Activated T-cell treated with anti-CD3 and anti-CD28 coated beads, Interleukin-2, amount 50 U/mL, for 72 hours (primary cell): ENCODE measurements at regions not wholly inside any gene's neighbourhood (a gene's known extent, or its start where the extent isn't known, plus 50 kb on each side); places are given as distances from the start of the nearest gene placed in this dataset.
"Not testable (repeated sequence)": the region's sequence is repeated elsewhere in the genome, so short reads cannot be mapped to it uniquely, and the experiment has no call there.

Experiments
- ATAC-seq, 2 donors: fragments of 150-1000 bp; cut with Tn5 transposase; replicated peaks in 1 of 2; 2 replicates each; pipeline ENCODE4 v1.10.0; 2021; ENCODE audit warnings: moderate library complexity in 2 of 2, mild to moderate bottlenecking in 1 of 2
- DNase-seq, 2 donors: peaks; one replicate each; pipeline ENCODE4 v3.0.0; 2021 to 2022; ENCODE audit warnings: mixed read lengths in 1 of 2
- H3K27ac Mint-ChIP-seq: one replicate; pipeline ENCODE4 v1.8.0; 2022; ENCODE audit warnings: mild to moderate bottlenecking, moderate library complexity, mixed read lengths
- H3K27me3 Mint-ChIP-seq: one replicate; pipeline ENCODE4 v1.8.0; 2022; ENCODE audit warnings: low read depth, mixed read lengths
- H3K36me3 Mint-ChIP-seq, 2 donors: one replicate each; pipeline ENCODE4 v1.8.0; 2022; ENCODE audit warnings: mixed read lengths in 2 of 2, mild to moderate bottlenecking in 1 of 2; ENCODE audit not compliant: insufficient read depth in 2 of 2
- H3K4me1 Mint-ChIP-seq: one replicate; pipeline ENCODE4 v1.8.0; 2022; ENCODE audit warnings: low read depth, mixed read lengths
- H3K4me3 Mint-ChIP-seq, 2 donors: one replicate each; pipeline ENCODE4 v1.8.0; 2022; ENCODE audit warnings: mild to moderate bottlenecking in 2 of 2, mixed read lengths in 2 of 2, moderate library complexity in 2 of 2
- H3K9me3 Mint-ChIP-seq, 2 donors: one replicate each; pipeline ENCODE4 v1.8.0; 2022; ENCODE audit warnings: mixed read lengths in 2 of 2

- DNase-seq = no peak
- peak overlapping the region; percentile 74 for H3K27ac Mint-ChIP-seq
- H3K9me3 Mint-ChIP-seq = peaks cover 4% of the 10 kb centered on the region in 2 donors
- H3K4me3 Mint-ChIP-seq = peak overlapping the region in 1 of 2 donors; percentile 9
- H3K4me1 Mint-ChIP-seq = peaks cover 30% of the 10 kb centered on the region
- ATAC-seq = no peak
- peaks cover 33% of the 10 kb centered on the region for H3K27me3 Mint-ChIP-seq
- H3K36me3 Mint-ChIP-seq = peaks cover 3 to 5% of the 10 kb centered on the region in 2 donors
Observed at GRCh38 chr22:45084400-45084920, 74.7 kb upstream of the PHF21B start.

GRCh38 chr22:45087802-45088201 lies 75.9 kb upstream of the NUP50 start:
- Mint-ChIP-seq H3K36me3 (peaks cover 0 to 2% of the 10 kb centered on the region in 2 donors), H3K9me3 (no peaks in the 10 kb centered on the region), H3K27me3 (peaks cover 26% of the 10 kb centered on the region), H3K4me3 (no peak overlapping the region), H3K4me1 (peaks cover 21% of the 10 kb centered on the region), H3K27ac (no peak overlapping the region)
- no peak for ATAC-seq
- DNase-seq = no peak

GRCh38 chr22:45088576-45088975 lies 75.1 kb upstream of the NUP50 start:
- ATAC-seq = no peak
- Mint-ChIP-seq H3K27me3 (peaks cover 21% of the 10 kb centered on the region), H3K4me1 (peaks cover 14% of the 10 kb centered on the region)

GRCh38 chr22:45090497-45090910 lies 73.2 kb upstream of the NUP50 start:
- Mint-ChIP-seq H3K27me3 (peaks cover 28% of the 10 kb centered on the region), H3K36me3 (no peaks in the 10 kb centered on the region), H3K27ac (no peak overlapping the region), H3K9me3 (no peaks in the 10 kb centered on the region), H3K4me1 (no peaks in the 10 kb centered on the region), H3K4me3 (no peak overlapping the region)
- ATAC-seq = no peak
- no peak for DNase-seq

More at GRCh38 chr22:45088576-45088975, 75.1 kb upstream of the NUP50 start:
- no peak for DNase-seq
- H3K36me3 Mint-ChIP-seq = peaks cover 0 to 2% of the 10 kb centered on the region in 2 donors
- no peak overlapping the region for H3K27ac Mint-ChIP-seq
- H3K4me3 Mint-ChIP-seq = no peak overlapping the region
- no peaks in the 10 kb centered on the region for H3K9me3 Mint-ChIP-seq

GRCh38 chr22:45091254-45091854 lies 72.4 kb upstream of the NUP50 start:
- no peaks in the 10 kb centered on the region for H3K9me3 Mint-ChIP-seq
- no peak overlapping the region for H3K27ac Mint-ChIP-seq
- H3K27me3 Mint-ChIP-seq = peaks cover 35% of the 10 kb centered on the region
- H3K4me1 Mint-ChIP-seq = no peaks in the 10 kb centered on the region
- ATAC-seq (no peak), DNase-seq (no peak)
- H3K36me3 Mint-ChIP-seq = no peaks in the 10 kb centered on the region
- no peak overlapping the region for H3K4me3 Mint-ChIP-seq

GRCh38 chr22:45091875-45092274 lies 71.8 kb upstream of the NUP50 start:
- not testable (repeated sequence) for H3K4me3 Mint-ChIP-seq, ATAC-seq, H3K27ac Mint-ChIP-seq, DNase-seq, H3K9me3 Mint-ChIP-seq, H3K4me1 Mint-ChIP-seq, H3K36me3 Mint-ChIP-seq
- peaks cover 38% of the 10 kb centered on the region for H3K27me3 Mint-ChIP-seq

GRCh38 chr22:45092644-45093043 lies 71.1 kb upstream of the NUP50 start:
- DNase-seq (no peak), ATAC-seq (no peak)
- H3K9me3 Mint-ChIP-seq = no peaks in the 10 kb centered on the region
- no peak overlapping the region for H3K4me3 Mint-ChIP-seq
- H3K27ac Mint-ChIP-seq = no peak overlapping the region
- no peaks in the 10 kb centered on the region for H3K36me3 Mint-ChIP-seq
- no peaks in the 10 kb centered on the region for H3K4me1 Mint-ChIP-seq
- peaks cover 46% of the 10 kb centered on the region for H3K27me3 Mint-ChIP-seq

GRCh38 chr22:45093609-45094008 lies 70.1 kb upstream of the NUP50 start:
- ATAC-seq = no peak
- no peak for DNase-seq
- no peak overlapping the region for H3K4me3 Mint-ChIP-seq
- no peaks in the 10 kb centered on the region for H3K36me3 Mint-ChIP-seq
- peaks cover 7% of the 10 kb centered on the region for H3K4me1 Mint-ChIP-seq
- no peaks in the 10 kb centered on the region for H3K9me3 Mint-ChIP-seq
- no peak overlapping the region for H3K27ac Mint-ChIP-seq
- peaks cover 47% of the 10 kb centered on the region for H3K27me3 Mint-ChIP-seq

GRCh38 chr22:45094081-45094720 lies 69.5 kb upstream of the NUP50 start:
- Mint-ChIP-seq H3K27me3 (peaks cover 47% of the 10 kb centered on the region), H3K27ac (no peak overlapping the region), H3K36me3 (no peaks in the 10 kb centered on the region), H3K4me1 (peaks cover 7% of the 10 kb centered on the region), H3K4me3 (no peak overlapping the region), H3K9me3 (no peaks in the 10 kb centered on the region)
- ATAC-seq (no peak), DNase-seq (no peak)

GRCh38 chr22:45094825-45095224 lies 68.9 kb upstream of the NUP50 start:
- Mint-ChIP-seq H3K4me3 (no peak overlapping the region), H3K27me3 (peaks cover 47% of the 10 kb centered on the region), H3K36me3 (no peaks in the 10 kb centered on the region), H3K27ac (no peak overlapping the region), H3K4me1 (peaks cover 7% of the 10 kb centered on the region), H3K9me3 (no peaks in the 10 kb centered on the region)
- DNase-seq (no peak), ATAC-seq (no peak)

GRCh38 chr22:45096256-45096907 lies 67.3 kb upstream of the NUP50 start:
- DNase-seq = peak; percentile 55 to 63
- H3K27me3 Mint-ChIP-seq = peaks cover 40% of the 10 kb centered on the region
- no peaks in the 10 kb centered on the region for H3K36me3 Mint-ChIP-seq
- H3K9me3 Mint-ChIP-seq = no peaks in the 10 kb centered on the region
- no peak overlapping the region for H3K27ac Mint-ChIP-seq
- peak; percentile 47 to 53 for ATAC-seq
- H3K4me1 Mint-ChIP-seq = peaks cover 7% of the 10 kb centered on the region
- no peak overlapping the region for H3K4me3 Mint-ChIP-seq

- peaks cover 40% of the 10 kb centered on the region for H3K27me3 Mint-ChIP-seq
- no peaks in the 10 kb centered on the region for H3K36me3 Mint-ChIP-seq
- no peaks in the 10 kb centered on the region for H3K9me3 Mint-ChIP-seq
- H3K27ac Mint-ChIP-seq = no peak overlapping the region
- DNase-seq (no peak), ATAC-seq (no peak)
- H3K4me1 Mint-ChIP-seq = peaks cover 12% of the 10 kb centered on the region
- no peak overlapping the region for H3K4me3 Mint-ChIP-seq
Observed at GRCh38 chr22:45097061-45097460, 66.7 kb upstream of the NUP50 start.

GRCh38 chr22:45098056-45098455 lies 65.7 kb upstream of the NUP50 start:
- DNase-seq = peak; percentile 7 to 28
- no peaks in the 10 kb centered on the region for H3K36me3 Mint-ChIP-seq

More at GRCh38 chr22:45098056-45098455, 65.7 kb upstream of the NUP50 start:
- ATAC-seq = peak; percentile 67 to 78
- no peak overlapping the region for H3K27ac Mint-ChIP-seq
- no peaks in the 10 kb centered on the region for H3K9me3 Mint-ChIP-seq
- peaks cover 13% of the 10 kb centered on the region for H3K4me1 Mint-ChIP-seq
- peaks cover 40% of the 10 kb centered on the region for H3K27me3 Mint-ChIP-seq
- no peak overlapping the region for H3K4me3 Mint-ChIP-seq
